Testis (tissue), 2 donors: ENCODE measurements at regions not wholly inside any gene's neighbourhood (a gene's known extent, or its start where the extent isn't known, plus 50 kb on each side); places are given as distances from the start of the nearest gene placed in this dataset.
A peak's percentile ranks its signal among the peaks of the same experiment; 100 is the strongest.
"Not testable (repeated sequence)": the region's sequence is repeated elsewhere in the genome, so short reads cannot be mapped to it uniquely, and the experiment has no call there.

Experiments
- DNase-seq: peaks from one replicate; pipeline ENCODE4 v3.0.0-alpha.2; 2019
- H3K27ac ChIP-seq, 2 donors: fragments of 200-600 bp; sonication (generic); one replicate each; pipeline ENCODE4 v1.5.1; 2019
- H3K27me3 ChIP-seq: fragments of 200-600 bp; sonication (generic); one replicate; pipeline ENCODE4 v1.5.1; 2019
- H3K36me3 ChIP-seq: fragments of 200-600 bp; sonication (generic); one replicate; pipeline ENCODE4 v1.5.1; 2017; ENCODE audit warnings: low read depth; ENCODE audit errors: missing control alignments
- H3K4me1 ChIP-seq: fragments of 200-600 bp; sonication (generic); one replicate; pipeline ENCODE4 v1.5.1; 2019
- H3K4me3 ChIP-seq, 2 donors: fragments of 200-600 bp; sonication (generic); one replicate each; pipeline ENCODE4 v1.5.1; 2017 to 2019
- H3K9me3 ChIP-seq: fragments of 200-600 bp; sonication (generic); one replicate; pipeline ENCODE4 v1.5.1; 2017
- CTCF ChIP-seq, 3 experiments: fragments of 450-650 bp in 2 of 3; fragments of 200-600 bp in 1 of 3; sonication (generic) in 1 of 3; IDR thresholded peaks; one replicate each; pipeline ENCODE4 v1.5.1; 2016 to 2019; ENCODE audit warnings: antibody characterized with exemption in 3 of 3, mild to moderate bottlenecking in 2 of 3, moderate library complexity in 1 of 3
- WGBS, 2 donors: methylation state at CpG; one replicate each; pipeline ENCODE4 v1.1.5; 2018; 5-methylcytosine and 5-hydroxymethylcytosine counted together
- intact Hi-C: fragments of 100-400 bp; cut with DNase I; formaldehyde crosslinking; loops from one replicate; pipeline ENCODE4 v1.15.1; 2023; ENCODE audit warnings: low total_unique reads

- H3K27ac ChIP-seq, DNase-seq, H3K4me1 ChIP-seq, H3K36me3 ChIP-seq, intact Hi-C loops, H3K4me3 ChIP-seq, H3K27me3 ChIP-seq, H3K9me3 ChIP-seq: not testable (repeated sequence)
- 68 to 75% methylated on average over 8 to 10 of the region's 17 CpGs for WGBS, 2 donors
These were observed 83.0 kb downstream of the POTEC start for GRCh38 chr18:14460364-14460763.

- H3K4me3 ChIP-seq, intact Hi-C loops, H3K27me3 ChIP-seq, H3K9me3 ChIP-seq, DNase-seq, H3K4me1 ChIP-seq, H3K27ac ChIP-seq, H3K36me3 ChIP-seq: not testable (repeated sequence)
- WGBS, 2 donors: 68 to 72% methylated on average over 6 to 23 of the region's 23 CpGs
These were observed 83.6 kb downstream of the POTEC start for GRCh38 chr18:14459826-14460225.

DNA sequence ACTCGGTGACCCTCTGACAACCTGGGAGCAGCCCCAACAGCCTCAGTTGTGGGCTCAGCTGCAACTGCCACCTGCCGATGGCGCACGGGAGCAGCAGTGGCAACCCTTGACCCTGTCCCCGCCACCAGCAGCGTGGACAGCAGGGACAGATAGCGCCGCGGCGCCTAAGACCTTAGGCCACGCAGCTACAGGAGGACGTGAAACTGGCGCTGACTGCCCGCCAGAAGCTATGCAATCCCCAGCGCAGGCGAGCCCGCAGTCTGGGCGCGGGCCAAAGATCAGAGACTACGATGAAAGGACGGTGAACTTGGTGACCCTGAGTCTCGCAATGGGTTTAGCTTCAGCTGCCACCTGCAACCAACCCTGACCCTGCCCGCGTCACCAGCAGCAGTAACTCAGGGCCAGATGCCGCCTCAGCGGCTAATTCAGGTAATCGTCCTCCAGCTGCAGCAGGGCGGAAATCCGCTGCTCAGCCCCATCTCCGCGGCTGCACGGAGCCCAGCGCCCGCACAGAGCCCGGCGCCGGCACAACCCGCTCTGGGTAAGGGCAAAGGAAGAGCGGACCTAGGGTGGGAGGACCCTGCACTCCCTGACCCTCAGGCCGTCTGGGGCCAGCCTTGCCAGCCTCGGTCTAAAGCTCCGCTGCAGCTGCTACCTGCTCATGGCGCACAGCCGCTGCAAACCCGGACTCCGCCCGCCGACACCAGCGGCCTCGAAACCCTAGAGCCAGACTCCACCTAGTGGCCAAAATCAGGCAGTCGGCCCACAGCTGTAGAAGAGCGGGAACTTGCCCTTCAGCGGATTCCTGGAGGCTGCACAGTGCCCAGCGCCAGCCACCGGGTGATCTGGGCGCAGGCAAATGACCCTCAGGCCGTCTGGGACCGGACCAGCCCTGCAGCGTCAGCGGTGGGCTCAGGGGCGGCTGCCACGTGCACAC is 85.1 kb downstream of the POTEC start:
- peak overlapping the region; percentile 21 to 51 for H3K4me3 ChIP-seq
- H3K9me3 ChIP-seq, intact Hi-C loops, H3K4me1 ChIP-seq, H3K36me3 ChIP-seq, H3K27ac ChIP-seq, H3K27me3 ChIP-seq: not testable (repeated sequence)
- WGBS, 2 donors: 12 to 26% methylated on average over 5 to 48 of the region's 62 CpGs
- peak; percentile 81 for DNase-seq
- peak; percentile 31 to 55 (median 38) for TF ChIP-seq CTCF (IDR thresholded peaks at IDR 0.05)

- H3K4me1 ChIP-seq, DNase-seq, H3K27me3 ChIP-seq, H3K9me3 ChIP-seq, intact Hi-C loops, H3K36me3 ChIP-seq, H3K27ac ChIP-seq: not testable (repeated sequence)
- WGBS, 2 donors: 0% methylated on average over 14 to 22 of the region's 46 CpGs
- H3K4me3 ChIP-seq: peak overlapping the region; percentile 37 to 49
These were observed 92.8 kb downstream of the POTEC start for GRCh38 chr18:14450637-14451009.

GRCh38 chr18:14449995-14450636 is 93.3 kb downstream of the POTEC start:
- peak overlapping the region; percentile 37 to 49 for H3K4me3 ChIP-seq
- DNase-seq: peak; percentile 69
- H3K27me3 ChIP-seq, H3K9me3 ChIP-seq, H3K4me1 ChIP-seq, H3K36me3 ChIP-seq, intact Hi-C loops, H3K27ac ChIP-seq: not testable (repeated sequence)
- 16 to 23% methylated on average over 9 to 14 of the region's 60 CpGs for WGBS, 2 donors

GRCh38 chr18:14449062-14449461 is 94.3 kb downstream of the POTEC start:
- H3K36me3 ChIP-seq, intact Hi-C loops, H3K9me3 ChIP-seq, DNase-seq, H3K27me3 ChIP-seq, H3K4me1 ChIP-seq, H3K4me3 ChIP-seq, H3K27ac ChIP-seq: not testable (repeated sequence)
- WGBS, 2 donors: 20 to 74% methylated on average over 2 to 9 of the region's 12 CpGs

GRCh38 chr18:14447715-14448114 is 95.7 kb downstream of the POTEC start:
- H3K4me1 ChIP-seq, DNase-seq, H3K27ac ChIP-seq, H3K27me3 ChIP-seq, intact Hi-C loops, H3K9me3 ChIP-seq, H3K4me3 ChIP-seq, H3K36me3 ChIP-seq: not testable (repeated sequence)
- WGBS, 2 donors: 86 to 90% methylated on average over 2 to 4 of the region's 4 CpGs

DNA sequence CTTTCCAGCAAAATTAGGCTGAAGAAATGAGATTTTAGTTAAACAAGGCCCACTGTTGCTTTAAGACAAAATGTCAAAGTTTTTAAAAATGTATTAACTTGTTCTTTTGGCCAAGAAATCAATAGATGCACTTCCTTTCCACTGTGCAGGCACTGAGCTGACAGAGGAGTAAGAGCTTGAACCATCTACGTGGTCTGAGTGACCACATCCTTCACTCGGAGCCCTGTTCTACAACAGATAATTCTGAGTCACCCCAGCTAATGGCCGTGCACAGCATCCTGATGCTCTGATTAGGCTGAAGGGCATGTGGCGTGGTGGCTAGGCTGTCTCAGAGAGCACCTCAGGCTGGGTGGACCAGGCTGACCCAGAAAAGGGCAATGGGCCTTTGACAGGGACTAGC is 107.9 kb downstream of the POTEC start:
- H3K9me3 ChIP-seq, H3K36me3 ChIP-seq, H3K27me3 ChIP-seq, intact Hi-C loops, DNase-seq, H3K27ac ChIP-seq, H3K4me1 ChIP-seq, H3K4me3 ChIP-seq: not testable (repeated sequence)
- WGBS, 2 donors: 67 to 71% methylated on average over 2 to 4 of the region's 4 CpGs

- H3K4me1 ChIP-seq, H3K27ac ChIP-seq, H3K27me3 ChIP-seq, intact Hi-C loops, H3K36me3 ChIP-seq, DNase-seq, H3K4me3 ChIP-seq, H3K9me3 ChIP-seq: not testable (repeated sequence)
- 62 to 72% methylated on average over 10 of the region's 10 CpGs for WGBS, 2 donors
These were observed 111.0 kb downstream of the POTEC start for GRCh38 chr18:14432371-14432770.

GRCh38 chr18:14431031-14431521 is 112.3 kb downstream of the POTEC start:
- H3K4me3 ChIP-seq: peak overlapping the region; percentile 56 to 59
- DNase-seq: peak; percentile 84
- intact Hi-C loops, H3K36me3 ChIP-seq, H3K27ac ChIP-seq, H3K9me3 ChIP-seq, H3K4me1 ChIP-seq, H3K27me3 ChIP-seq: not testable (repeated sequence)
- 0 to 1% methylated on average over 2 to 46 of the region's 46 CpGs for WGBS, 2 donors
